Cardiac fibroblast (primary cell): ENCODE measurements at regions not wholly inside any gene's neighbourhood (a gene's known extent, or its start where the extent isn't known, plus 50 kb on each side); places are given as distances from the start of the nearest gene placed in this dataset.
A peak's percentile ranks its signal among the peaks of the same experiment; 100 is the strongest.

Experiments used
- DNase-seq, 2 donors: peaks; one replicate each; pipeline versions ENCODE4 v3.0.0 to v3.0.0-alpha.2; 2010; ENCODE audit warnings: low read depth in 2 of 2
- H3K4me3 ChIP-seq, 2 donors: replicated peaks in 1 of 2; 1 replicate in 1 of 2; 2 replicates in 1 of 2; pipeline ENCODE4 v1.5.1; 2011; ENCODE audit warnings: low read depth in 2 of 2, low read length in 2 of 2, mild to moderate bottlenecking in 2 of 2, moderate library complexity in 1 of 2
- TF ChIP-seq, protein P1 (sequence below): IDR thresholded peaks from one replicate; pipeline ENCODE4 v1.5.1; 2011; ENCODE audit warnings: low read depth, mild to moderate bottlenecking, low read length, inconsistent platforms

DNA sequence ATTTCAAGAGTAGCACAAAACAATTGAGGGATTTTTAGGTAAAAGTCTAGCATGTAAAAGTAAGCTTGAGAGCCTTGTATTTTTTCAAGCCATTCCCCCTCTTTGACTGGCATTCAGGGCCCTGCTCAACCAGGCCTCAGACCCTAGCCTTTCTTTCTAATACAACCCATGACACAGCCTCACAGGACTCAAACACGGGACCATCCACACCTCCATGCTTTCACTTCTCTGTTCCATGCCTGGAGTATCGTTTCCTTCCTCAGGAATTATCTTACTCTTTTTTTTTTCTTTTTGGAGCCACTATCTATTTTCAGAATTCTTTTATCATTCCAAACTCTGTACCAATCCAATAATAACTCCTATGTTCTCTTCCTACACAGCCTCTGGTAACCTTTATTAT lies 560.2 kb upstream of the CLINT1 start:
- no peak for DNase-seq
- TF ChIP-seq, protein P1, sequence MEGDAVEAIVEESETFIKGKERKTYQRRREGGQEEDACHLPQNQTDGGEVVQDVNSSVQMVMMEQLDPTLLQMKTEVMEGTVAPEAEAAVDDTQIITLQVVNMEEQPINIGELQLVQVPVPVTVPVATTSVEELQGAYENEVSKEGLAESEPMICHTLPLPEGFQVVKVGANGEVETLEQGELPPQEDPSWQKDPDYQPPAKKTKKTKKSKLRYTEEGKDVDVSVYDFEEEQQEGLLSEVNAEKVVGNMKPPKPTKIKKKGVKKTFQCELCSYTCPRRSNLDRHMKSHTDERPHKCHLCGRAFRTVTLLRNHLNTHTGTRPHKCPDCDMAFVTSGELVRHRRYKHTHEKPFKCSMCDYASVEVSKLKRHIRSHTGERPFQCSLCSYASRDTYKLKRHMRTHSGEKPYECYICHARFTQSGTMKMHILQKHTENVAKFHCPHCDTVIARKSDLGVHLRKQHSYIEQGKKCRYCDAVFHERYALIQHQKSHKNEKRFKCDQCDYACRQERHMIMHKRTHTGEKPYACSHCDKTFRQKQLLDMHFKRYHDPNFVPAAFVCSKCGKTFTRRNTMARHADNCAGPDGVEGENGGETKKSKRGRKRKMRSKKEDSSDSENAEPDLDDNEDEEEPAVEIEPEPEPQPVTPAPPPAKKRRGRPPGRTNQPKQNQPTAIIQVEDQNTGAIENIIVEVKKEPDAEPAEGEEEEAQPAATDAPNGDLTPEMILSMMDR = no peak

DNA sequence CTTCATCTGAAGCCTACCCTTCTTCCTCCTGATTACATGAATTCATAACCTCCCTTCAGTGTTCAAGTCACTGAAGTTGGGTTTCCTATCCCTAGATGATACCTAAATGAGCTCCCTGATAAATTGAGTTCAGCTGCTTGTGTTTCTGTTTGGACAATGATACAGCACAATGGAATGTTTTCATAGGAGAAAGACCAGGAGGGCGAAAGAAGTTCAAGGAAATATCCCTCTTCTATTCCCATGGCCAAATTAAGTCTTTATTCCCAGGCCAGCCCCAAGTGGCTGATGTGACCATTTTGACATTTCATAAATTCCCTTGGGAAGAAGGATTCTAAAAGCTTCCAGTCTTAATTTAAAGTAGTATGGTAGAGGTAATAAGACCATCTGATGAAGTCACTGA lies 555.8 kb upstream of the CLINT1 start:
- peak; percentile 62 to 65 for DNase-seq
- no peak overlapping the region for H3K4me3 ChIP-seq
- TF ChIP-seq, protein P1 = no peak

More for the DNA sequence above, 560.2 kb upstream of the CLINT1 start:
- H3K4me3 ChIP-seq = no peak overlapping the region

DNA sequence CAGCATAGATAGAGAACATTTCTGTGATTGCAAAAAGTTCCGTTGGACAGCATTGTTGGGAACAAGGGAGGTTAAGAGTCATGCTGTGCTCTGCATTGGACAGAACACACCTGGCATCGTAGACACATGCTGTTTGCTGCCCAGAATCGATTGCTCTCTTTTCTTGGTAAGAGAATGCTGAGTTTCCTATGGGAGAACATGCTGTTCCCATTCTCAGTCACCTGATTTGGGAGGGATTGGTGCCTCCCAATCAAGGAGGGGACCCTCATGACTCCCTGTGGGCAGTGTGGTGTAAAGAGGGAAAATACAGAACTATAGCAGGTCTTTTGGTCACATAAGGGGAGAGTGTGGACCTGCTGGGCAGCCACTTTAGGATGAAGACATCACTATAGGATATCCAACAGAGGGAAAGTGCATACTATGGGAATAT lies 555.4 kb upstream of the CLINT1 start:
- no peak overlapping the region for H3K4me3 ChIP-seq
- peak; percentile 3 to 28 for DNase-seq
- TF ChIP-seq, protein P1 = no peak

DNA sequence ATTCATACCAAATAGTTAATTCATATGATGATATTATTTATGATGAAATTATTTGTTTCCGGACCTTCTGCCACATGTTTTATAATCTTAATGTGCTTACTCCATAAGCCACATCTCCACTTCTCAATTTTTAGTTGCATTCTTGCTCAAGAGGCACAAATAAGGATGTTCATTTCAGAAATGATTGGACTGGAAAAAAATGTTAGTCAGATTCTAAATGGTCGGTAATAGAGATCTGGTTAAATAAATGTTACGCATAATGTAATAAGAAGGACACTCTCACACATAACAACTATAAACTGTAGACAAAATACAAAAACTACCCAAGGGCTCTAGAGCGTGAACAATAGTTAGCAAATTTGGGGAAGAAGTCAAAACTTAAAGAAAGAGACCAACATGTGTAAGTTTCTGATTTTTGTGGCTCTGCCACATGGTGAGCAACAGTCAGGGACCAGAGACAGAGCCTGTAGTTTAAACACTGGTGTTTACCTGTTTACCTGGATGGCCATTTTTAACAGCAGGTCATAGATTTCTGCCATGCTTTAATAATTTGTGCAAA lies 554.3 kb upstream of the CLINT1 start:
- TF ChIP-seq, protein P1 = no peak
- no peak for DNase-seq
- H3K4me3 ChIP-seq = no peak overlapping the region

DNA sequence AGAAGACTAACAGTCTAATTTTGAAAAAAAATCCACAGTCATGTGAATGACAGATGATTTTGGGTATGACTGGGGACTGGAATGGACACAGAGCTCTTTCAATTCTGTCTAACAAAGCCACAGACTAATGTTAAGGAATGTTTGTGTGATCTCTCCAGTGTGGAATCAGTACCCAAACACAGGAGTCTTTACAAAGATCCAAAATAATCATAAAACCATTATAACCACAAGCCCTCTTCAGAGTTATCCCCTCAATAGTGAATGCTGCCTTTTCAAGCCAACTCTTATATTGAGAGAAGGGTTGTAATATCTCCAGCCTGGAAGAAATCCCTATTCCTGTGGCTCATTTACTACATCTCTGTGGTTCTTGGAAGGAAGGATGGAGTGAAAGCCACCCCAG lies 552.0 kb upstream of the CLINT1 start:
- TF ChIP-seq, protein P1 = no peak
- no peak overlapping the region for H3K4me3 ChIP-seq
- no peak for DNase-seq

DNA sequence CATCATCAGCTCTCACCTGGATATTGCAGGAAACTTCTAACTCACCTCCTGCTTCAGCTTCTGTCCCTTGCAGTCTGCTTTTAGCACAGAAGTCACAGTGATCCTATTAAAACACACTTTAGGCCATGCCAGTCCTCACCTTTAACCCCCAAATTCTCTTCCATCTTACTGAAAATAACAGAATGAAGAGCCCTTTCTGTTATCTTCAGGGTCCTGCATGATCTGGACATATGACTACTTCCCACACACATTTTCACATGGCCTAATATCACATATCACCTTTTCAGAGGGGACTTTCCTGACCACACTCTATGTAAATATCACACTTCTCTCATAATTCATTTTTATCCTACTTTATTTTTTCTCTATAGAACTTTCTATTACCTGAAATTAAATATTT lies 550.6 kb upstream of the CLINT1 start:
- DNase-seq = no peak

More for the DNA sequence above, 550.6 kb upstream of the CLINT1 start:
- no peak overlapping the region for H3K4me3 ChIP-seq
- TF ChIP-seq, protein P1 = no peak
